Mesenchymal stem cell (in vitro differentiated cells and primary cell): ENCODE measurements at regions not wholly inside any gene's neighbourhood (a gene's known extent, or its start where the extent isn't known, plus 50 kb on each side); places are given as distances from the start of the nearest gene placed in this dataset.

Experiments used
- DNase-seq: peaks from one replicate; pipeline ENCODE4 v3.0.0-alpha.2; 2013
- H2AFZ ChIP-seq: one replicate; pipeline ENCODE4 v1.6.1; 2013; ENCODE audit warnings: low read depth, mild to moderate bottlenecking, control low read depth, inconsistent platforms, low read length, moderate library complexity
- H2AK5ac ChIP-seq: 2 replicates; pipeline ENCODE4 v1.6.1; 2013; ENCODE audit warnings: low read length, moderate library complexity, mild to moderate bottlenecking, inconsistent platforms; ENCODE audit not compliant: severe bottlenecking
- H2BK120ac ChIP-seq: one replicate; pipeline ENCODE4 v1.6.1; 2013; ENCODE audit warnings: low read depth, mild to moderate bottlenecking, inconsistent platforms, low read length, moderate library complexity
- H2BK12ac ChIP-seq, 2 experiments: one replicate each; pipeline ENCODE4 v1.6.1; 2013; ENCODE audit warnings: inconsistent platforms in 2 of 2, low read length in 2 of 2, mild to moderate bottlenecking in 2 of 2, moderate library complexity in 2 of 2, control low read depth in 1 of 2
- H2BK15ac ChIP-seq: one replicate; pipeline ENCODE4 v1.6.1; 2013; ENCODE audit warnings: mild to moderate bottlenecking, low read depth, inconsistent platforms; ENCODE audit not compliant: poor library complexity, severe bottlenecking
- H2BK5ac ChIP-seq: 2 replicates; pipeline ENCODE4 v1.6.1; 2013; ENCODE audit warnings: low read depth, mild to moderate bottlenecking, low read length, control low read depth, inconsistent platforms; ENCODE audit not compliant: poor library complexity, severe bottlenecking
- H3K14ac ChIP-seq, 2 experiments: one replicate each; pipeline ENCODE4 v1.6.1; 2013; ENCODE audit warnings: inconsistent platforms in 2 of 2, low read length in 2 of 2, control low read depth in 1 of 2, mild to moderate bottlenecking in 1 of 2, moderate library complexity in 1 of 2
- H3K18ac ChIP-seq, 2 experiments: one replicate each; pipeline ENCODE4 v1.6.1; 2013; ENCODE audit warnings: inconsistent platforms in 2 of 2, low read length in 2 of 2, control low read depth in 1 of 2, low read depth in 1 of 2, mild to moderate bottlenecking in 1 of 2
- H3K23ac ChIP-seq, 2 experiments: one replicate each; pipeline ENCODE4 v1.6.1; 2013; ENCODE audit warnings: inconsistent platforms in 2 of 2, low read length in 2 of 2, mild to moderate bottlenecking in 2 of 2, moderate library complexity in 2 of 2, control low read depth in 1 of 2
- H3K27ac ChIP-seq: 2 replicates; pipeline ENCODE4 v1.5.1; 2013; ENCODE audit warnings: mild to moderate bottlenecking, moderate library complexity, low read length, control low read depth, inconsistent platforms; ENCODE audit not compliant: poor library complexity, severe bottlenecking
- H3K27me3 ChIP-seq, 2 experiments: 2 replicates each; pipeline versions ENCODE4 v1.6.1 to v1.7.0; 2013; ENCODE audit warnings: low read length in 2 of 2, mild to moderate bottlenecking in 2 of 2, moderate library complexity in 2 of 2, control low read depth in 1 of 2, inconsistent platforms in 1 of 2; ENCODE audit not compliant: control insufficient read depth in 1 of 2, insufficient read depth in 1 of 2
- H3K36me3 ChIP-seq, 2 experiments: 2 replicates each; pipeline versions ENCODE4 v1.6.1 to v1.7.0; 2013; ENCODE audit warnings: low read length in 2 of 2, control low read depth in 1 of 2, inconsistent platforms in 1 of 2, low read depth in 1 of 2, mild to moderate bottlenecking in 1 of 2; ENCODE audit not compliant: insufficient read depth in 2 of 2, control insufficient read depth in 1 of 2
- H3K4ac ChIP-seq, 2 experiments: one replicate each; pipeline ENCODE4 v1.6.1; 2013; ENCODE audit warnings: inconsistent platforms in 2 of 2, low read length in 2 of 2, mild to moderate bottlenecking in 2 of 2, moderate library complexity in 2 of 2, control low read depth in 1 of 2, low read depth in 1 of 2
- H3K4me1 ChIP-seq: 2 replicates; pipeline ENCODE4 v1.6.1; 2013; ENCODE audit warnings: low read depth, low read length, control low read depth; ENCODE audit not compliant: control insufficient read depth, insufficient read depth
- H3K4me2 ChIP-seq: 2 replicates; pipeline ENCODE4 v1.6.1; 2013; ENCODE audit warnings: low read length, mild to moderate bottlenecking, inconsistent platforms; ENCODE audit not compliant: poor library complexity, severe bottlenecking
- H3K4me3 ChIP-seq, 2 experiments: 2 replicates each; pipeline versions ENCODE4 v1.5.1 to v1.7.0; 2013; ENCODE audit warnings: low read length in 2 of 2, mild to moderate bottlenecking in 2 of 2, control low read depth in 1 of 2, low read depth in 1 of 2; ENCODE audit not compliant: insufficient read depth in 1 of 2
- H3K79me1 ChIP-seq: replicated peaks from 2 replicates; pipeline ENCODE4 v1.6.1; 2013; ENCODE audit warnings: mild to moderate bottlenecking, control low read depth, low read length, inconsistent platforms; ENCODE audit not compliant: poor library complexity, severe bottlenecking
- H3K9ac ChIP-seq: 2 replicates; pipeline ENCODE4 v1.7.0; 2013; ENCODE audit warnings: mild to moderate bottlenecking, low read length, moderate library complexity
- H3K9me3 ChIP-seq: 2 replicates; pipeline ENCODE4 v1.7.0; 2013; ENCODE audit warnings: mild to moderate bottlenecking, low read length; ENCODE audit not compliant: control insufficient read depth
- H4K8ac ChIP-seq: one replicate; pipeline ENCODE4 v1.6.1; 2013; ENCODE audit warnings: inconsistent platforms, mild to moderate bottlenecking, low read length, moderate library complexity
- H4K91ac ChIP-seq: one replicate; pipeline ENCODE4 v1.6.1; 2013; ENCODE audit warnings: mild to moderate bottlenecking, low read length, inconsistent platforms
- WGBS: methylation state at CpG from one replicate; pipeline ENCODE4 v1.1.7; 2013; ENCODE audit warnings: mixed read lengths; 5-methylcytosine and 5-hydroxymethylcytosine counted together

DNA sequence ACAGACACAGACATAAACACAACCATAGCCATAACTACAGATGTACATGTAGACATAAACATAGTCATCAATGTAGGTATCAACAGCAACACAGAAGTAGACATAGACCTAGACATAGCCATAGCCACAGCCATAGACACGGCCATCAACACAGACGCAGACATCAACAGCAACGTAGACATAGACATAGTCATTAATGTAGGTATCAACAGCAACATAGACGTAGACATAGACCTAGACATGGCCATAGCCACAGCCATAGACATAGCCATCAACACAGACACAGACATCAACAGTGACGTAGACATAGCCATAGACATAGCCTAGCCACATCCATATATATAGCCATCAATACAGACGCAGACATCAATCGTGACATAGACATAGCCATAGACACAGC is 258.3 kb upstream of the FOXQ1 start:
- Histone ChIP-seq H4K8ac (no peak overlapping the region), H2AK5ac (no peak overlapping the region), H2BK120ac (no peak overlapping the region), H2BK12ac (no peak overlapping the region), H3K36me3 (no peaks in the 10 kb centered on the region), H4K91ac (no peak overlapping the region), H3K4me1 (no peaks in the 10 kb centered on the region), H3K9me3 (peaks cover 5% of the 10 kb centered on the region), H3K27ac (no peak overlapping the region), H3K18ac (no peak overlapping the region), H3K23ac (no peak overlapping the region), H3K9ac (no peak overlapping the region), H3K27me3 (peaks cover 5 to 23% of the 10 kb centered on the region in 2 experiments), H3K79me1 (no peaks in the 10 kb centered on the region), H2AFZ (no peak overlapping the region), H3K4me3 (no peak overlapping the region), H3K4ac (no peak overlapping the region), H2BK15ac (no peak overlapping the region), H3K14ac (no peak overlapping the region), H3K4me2 (no peak overlapping the region), H2BK5ac (no peak overlapping the region)
- 64% methylated on average over 7 of the region's 7 CpGs for WGBS
- DNase-seq, result no peak

DNA sequence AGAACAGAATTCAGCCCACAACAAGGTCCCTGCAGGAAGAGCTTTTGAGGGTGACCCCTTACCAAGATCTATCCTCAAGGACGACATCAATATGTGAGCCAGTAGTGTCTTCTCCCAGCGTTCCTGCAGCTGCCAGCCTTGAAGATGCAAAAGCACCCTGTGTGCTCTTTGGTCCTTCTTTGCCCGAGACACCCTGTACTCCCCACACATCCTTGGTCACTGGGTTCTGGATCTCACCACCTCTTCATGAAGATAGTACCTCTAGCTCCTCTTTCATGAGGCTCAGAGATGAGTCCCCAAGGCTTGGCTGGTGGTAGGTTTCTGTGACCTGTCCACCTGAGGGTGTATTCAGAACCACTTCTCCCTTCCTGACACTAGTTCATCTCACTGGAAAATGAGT is 259.6 kb upstream of the FOXQ1 start:
- Histone ChIP-seq H2BK120ac (no peak overlapping the region), H3K9me3 (peaks cover 5% of the 10 kb centered on the region), H2AFZ (no peak overlapping the region), H3K14ac (no peak overlapping the region), H3K9ac (no peak overlapping the region), H4K8ac (no peak overlapping the region), H3K4ac (no peak overlapping the region), H3K79me1 (no peaks in the 10 kb centered on the region), H3K27me3 (peaks cover 0 to 27% of the 10 kb centered on the region in 2 experiments), H3K27ac (no peak overlapping the region), H2BK15ac (no peak overlapping the region), H3K4me3 (no peak overlapping the region), H3K4me2 (no peak overlapping the region), H3K18ac (no peak overlapping the region), H2BK12ac (no peak overlapping the region), H2BK5ac (no peak overlapping the region), H3K4me1 (no peaks in the 10 kb centered on the region), H2AK5ac (no peak overlapping the region), H4K91ac (no peak overlapping the region), H3K23ac (no peak overlapping the region), H3K36me3 (no peaks in the 10 kb centered on the region)
- DNase-seq, result no peak
- WGBS, result 75% methylated on average over 3 of the region's 3 CpGs

DNA sequence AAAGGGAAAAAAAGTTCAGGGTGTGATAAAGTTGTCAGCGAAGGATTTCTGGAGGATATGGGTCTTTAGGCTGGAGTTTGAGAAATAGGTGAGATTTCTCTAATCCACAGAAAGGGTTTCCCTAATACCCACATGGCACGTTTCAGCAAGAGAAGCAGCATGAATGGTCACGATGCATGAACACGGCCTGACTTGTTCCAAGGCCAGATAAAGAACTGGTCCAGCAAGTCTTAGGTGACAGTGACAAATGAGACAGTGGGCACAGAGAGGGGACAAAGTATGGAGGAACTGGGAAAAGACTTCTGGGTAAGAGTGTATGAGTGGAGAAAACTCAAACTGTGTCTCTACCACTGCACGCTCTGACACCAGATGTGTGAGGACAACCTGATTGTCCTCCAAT is 262.0 kb upstream of the FOXQ1 start:
- Histone ChIP-seq H3K18ac (no peak overlapping the region), H4K91ac (no peak overlapping the region)

DNA sequence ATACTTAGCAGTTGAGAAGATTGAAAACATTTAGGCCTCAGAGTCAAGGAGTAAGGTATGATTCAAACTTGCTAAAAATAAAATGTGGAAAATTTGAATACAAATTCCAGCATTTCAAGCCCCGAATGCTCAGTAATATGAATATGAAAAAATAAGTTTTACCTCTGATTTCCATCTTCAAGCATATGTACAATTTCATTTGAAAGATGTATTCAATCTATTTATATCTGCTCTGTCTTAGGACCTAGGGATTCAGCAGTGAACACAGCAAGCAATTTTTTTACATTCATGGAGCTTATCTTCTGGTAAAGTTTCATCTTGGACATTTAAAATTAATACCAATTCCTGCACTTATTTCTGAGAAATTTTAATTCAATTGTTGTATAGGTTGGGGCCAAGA is 262.7 kb upstream of the FOXQ1 start:
- no CpG with 5 or more reads among the region's 1 CpG for WGBS

More for the DNA sequence above, 262.0 kb upstream of the FOXQ1 start:
- H2BK5ac ChIP-seq, result no peak overlapping the region
- H2AK5ac ChIP-seq, result no peak overlapping the region
- H2BK15ac ChIP-seq, result no peak overlapping the region
- peaks cover 5% of the 10 kb centered on the region for H3K9me3 ChIP-seq
- 92% methylated on average over 5 of the region's 5 CpGs for WGBS
- H3K4ac ChIP-seq, result no peak overlapping the region
- H3K27me3 ChIP-seq, result peaks cover 0 to 36% of the 10 kb centered on the region in 2 experiments
- H4K8ac ChIP-seq, result no peak overlapping the region
- no peaks in the 10 kb centered on the region for H3K4me1 ChIP-seq
- DNase-seq, result no peak
- no peak overlapping the region for H3K4me2 ChIP-seq
- H2BK12ac ChIP-seq, result no peak overlapping the region
- no peak overlapping the region for H3K27ac ChIP-seq
- H3K9ac ChIP-seq, result no peak overlapping the region
- no peaks in the 10 kb centered on the region for H3K36me3 ChIP-seq
- no peaks in the 10 kb centered on the region for H3K79me1 ChIP-seq
- no peak overlapping the region for H3K14ac ChIP-seq
- no peak overlapping the region for H2AFZ ChIP-seq
- H3K4me3 ChIP-seq, result no peak overlapping the region
- no peak overlapping the region for H3K23ac ChIP-seq
- H2BK120ac ChIP-seq, result no peak overlapping the region

More for the DNA sequence above, 262.7 kb upstream of the FOXQ1 start:
- H2AFZ ChIP-seq, result no peak overlapping the region
- no peaks in the 10 kb centered on the region for H3K4me1 ChIP-seq
- no peak overlapping the region for H4K91ac ChIP-seq
- H3K36me3 ChIP-seq, result no peaks in the 10 kb centered on the region
- no peak overlapping the region for H2BK120ac ChIP-seq
- H4K8ac ChIP-seq, result no peak overlapping the region
- DNase-seq, result no peak
- H2BK15ac ChIP-seq, result no peak overlapping the region
- H3K27ac ChIP-seq, result no peak overlapping the region
- H3K4me2 ChIP-seq, result no peak overlapping the region
- H2BK12ac ChIP-seq, result no peak overlapping the region
- no peak overlapping the region for H3K23ac ChIP-seq
- H3K4me3 ChIP-seq, result no peak overlapping the region
- H3K18ac ChIP-seq, result no peak overlapping the region
- no peak overlapping the region for H3K4ac ChIP-seq
- no peak overlapping the region for H3K14ac ChIP-seq
- H3K79me1 ChIP-seq, result no peaks in the 10 kb centered on the region
- H2BK5ac ChIP-seq, result no peak overlapping the region
- H3K9me3 ChIP-seq, result peaks cover 5% of the 10 kb centered on the region
- peaks cover 0 to 39% of the 10 kb centered on the region in 2 experiments for H3K27me3 ChIP-seq
- no peak overlapping the region for H2AK5ac ChIP-seq
- H3K9ac ChIP-seq, result no peak overlapping the region
